SKM-1 treated with dmso at 0.1 percent for 144 hours (cell line): ENCODE measurements at regions not wholly inside any gene's neighbourhood (a gene's known extent, or its start where the extent isn't known, plus 50 kb on each side); places are given as distances from the start of the nearest gene placed in this dataset.

Source experiments
- DNase-seq: peaks from one replicate; lab custom pipeline; 2025; ENCODE audit not compliant: unreplicated experiment; lab: John Stamatoyannopoulos, UW

- no peak for DNase-seq
Observed at GRCh38 chr2:65549257-65549627, 116.8 kb upstream of the SPRED2 start.

- DNase-seq, result no peak
Observed at GRCh38 chr2:65548576-65549256, 116.3 kb upstream of the SPRED2 start.

GRCh38 chr2:65548064-65548463, 115.7 kb upstream of the SPRED2 start:
- DNase-seq, result no peak

GRCh38 chr2:65545837-65546805, 113.7 kb upstream of the SPRED2 start:
- DNase-seq, result no peak

GRCh38 chr2:65541773-65542172, 109.4 kb upstream of the SPRED2 start:
- DNase-seq, result no peak

- DNase-seq, result no peak
Observed at GRCh38 chr2:65539633-65540032, 107.2 kb upstream of the SPRED2 start.

- no peak for DNase-seq
Observed at GRCh38 chr2:65537651-65538385, 105.4 kb upstream of the SPRED2 start.

- no peak for DNase-seq
Observed at GRCh38 chr2:65536596-65536995, 104.2 kb upstream of the SPRED2 start.

- no peak for DNase-seq
Observed at GRCh38 chr2:65532937-65533336, 100.5 kb upstream of the SPRED2 start.

- no peak for DNase-seq
Observed at GRCh38 chr2:65532326-65532725, 99.9 kb upstream of the SPRED2 start.

- DNase-seq, result no peak
Observed at GRCh38 chr2:65530547-65531320, 98.3 kb upstream of the SPRED2 start.

- no peak for DNase-seq
Observed at GRCh38 chr2:65529419-65529818, 97.0 kb upstream of the SPRED2 start.

GRCh38 chr2:65528241-65528574, 95.8 kb upstream of the SPRED2 start:
- no peak for DNase-seq

GRCh38 chr2:65527451-65528240, 95.2 kb upstream of the SPRED2 start:
- DNase-seq, result no peak

GRCh38 chr2:65525616-65526231, 93.3 kb upstream of the SPRED2 start:
- DNase-seq, result no peak

- DNase-seq, result no peak
Observed at GRCh38 chr2:65522922-65523321, 90.5 kb upstream of the SPRED2 start.

- no peak for DNase-seq
Observed at GRCh38 chr2:65518751-65519150, 86.4 kb upstream of the SPRED2 start.

- DNase-seq, result no peak
Observed at GRCh38 chr2:65514555-65515195, 82.3 kb upstream of the SPRED2 start.

- DNase-seq, result no peak
Observed at GRCh38 chr2:65512783-65513182, 80.4 kb upstream of the SPRED2 start.
